Embryonic facial prominence (tissue), 1 donor: ENCODE measurements at regions not wholly inside any gene's neighbourhood (a gene's known extent, or its start where the extent isn't known, plus 50 kb on each side); places are given as distances from the start of the nearest gene placed in this dataset.

Experiments
- DNase-seq: peaks from one replicate; pipeline ENCODE4 v3.0.0-alpha.2; 2016; ENCODE audit errors: extremely low spot score

DNA sequence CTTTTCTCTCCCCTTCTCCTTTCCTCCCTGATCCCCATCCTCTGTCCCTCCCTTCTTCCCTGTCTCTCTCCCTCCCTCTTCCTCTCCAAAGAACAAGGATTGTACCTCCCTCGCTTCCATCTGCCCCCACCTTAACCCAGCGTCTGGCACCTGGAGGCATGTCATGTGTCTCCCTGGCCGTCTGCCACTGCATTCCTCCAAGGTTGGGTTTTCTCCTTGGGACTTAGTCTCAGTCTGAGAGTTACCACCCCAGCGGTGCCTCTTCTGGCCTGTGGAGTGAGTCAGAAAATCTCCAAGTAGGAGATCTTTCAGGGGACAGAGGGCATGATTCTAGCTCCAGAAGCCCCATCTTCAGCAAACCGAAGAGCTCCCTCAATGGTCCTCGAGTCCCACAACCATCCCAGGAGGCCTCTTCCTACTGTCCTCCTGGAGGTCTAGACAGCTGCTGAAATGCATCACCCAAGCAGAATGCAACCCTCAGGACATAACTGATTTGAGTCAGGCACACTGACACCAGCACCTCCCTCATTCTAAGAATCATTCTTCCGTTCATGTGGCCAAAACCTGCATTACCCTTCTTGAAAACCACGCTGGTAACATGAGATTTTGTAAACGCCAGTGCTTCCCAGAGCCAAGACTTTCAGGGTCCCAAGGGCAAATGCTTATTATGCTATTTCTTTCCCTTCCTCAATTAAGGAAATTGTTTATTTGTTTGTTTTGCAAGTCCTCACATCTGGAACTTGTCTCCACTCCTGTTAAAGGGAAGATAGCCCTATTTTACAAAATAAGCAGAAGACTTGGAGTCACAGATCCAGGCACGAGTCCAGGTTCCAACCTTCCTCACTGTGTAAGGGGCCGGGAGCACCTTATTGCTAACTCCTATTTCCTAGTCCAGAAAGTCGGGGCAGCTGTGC, 463.2 kb downstream of the BCL11B start:
- no peak for DNase-seq

GRCh38 chr14:98816195-98816594, 455.8 kb downstream of the BCL11B start:
- no peak for DNase-seq

GRCh38 chr14:98816720-98817119, 455.3 kb downstream of the BCL11B start:
- no peak for DNase-seq

DNA sequence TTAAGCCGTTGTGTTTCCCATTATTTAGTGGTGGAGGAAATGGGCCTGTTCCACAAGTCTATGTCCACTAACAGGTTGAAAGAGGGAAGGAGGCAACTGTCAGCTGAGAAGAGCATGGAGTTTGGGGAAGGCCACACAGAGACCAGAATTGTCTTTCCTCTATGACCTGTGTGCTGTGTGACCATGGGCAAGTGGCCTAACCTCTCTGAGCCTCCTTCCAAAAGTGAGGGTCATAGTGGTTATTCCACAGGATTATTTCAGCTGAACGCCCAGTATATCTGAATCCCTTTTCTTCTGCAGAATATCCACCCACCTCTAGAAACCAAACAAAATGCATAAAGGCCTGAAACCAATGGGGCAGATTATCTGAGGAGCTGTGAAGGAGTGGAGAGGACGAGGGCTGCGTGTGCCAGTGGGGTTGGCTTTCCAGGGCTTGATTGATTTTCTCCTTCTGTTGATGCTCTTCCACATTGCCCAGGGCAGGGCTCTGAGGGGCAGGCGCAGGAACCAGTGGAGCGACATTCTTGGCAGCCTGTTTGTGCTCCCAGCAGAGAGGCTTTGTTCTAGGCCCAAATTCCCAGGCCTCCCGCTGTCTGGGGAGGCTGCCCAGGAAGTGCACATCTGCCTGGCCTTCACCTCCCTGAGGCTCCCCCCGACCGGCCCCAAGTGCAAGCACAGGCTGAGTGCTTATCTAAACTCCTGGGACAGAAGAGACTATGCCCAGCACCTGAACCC, 452.7 kb downstream of the BCL11B start:
- no peak for DNase-seq

- no peak for DNase-seq
These were observed 452.2 kb downstream of the BCL11B start for GRCh38 chr14:98819867-98820206.

GRCh38 chr14:98822917-98823316, 449.1 kb downstream of the BCL11B start:
- DNase-seq = no peak

- DNase-seq = no peak
These were observed 445.4 kb downstream of the BCL11B start for GRCh38 chr14:98826618-98827017.

DNA sequence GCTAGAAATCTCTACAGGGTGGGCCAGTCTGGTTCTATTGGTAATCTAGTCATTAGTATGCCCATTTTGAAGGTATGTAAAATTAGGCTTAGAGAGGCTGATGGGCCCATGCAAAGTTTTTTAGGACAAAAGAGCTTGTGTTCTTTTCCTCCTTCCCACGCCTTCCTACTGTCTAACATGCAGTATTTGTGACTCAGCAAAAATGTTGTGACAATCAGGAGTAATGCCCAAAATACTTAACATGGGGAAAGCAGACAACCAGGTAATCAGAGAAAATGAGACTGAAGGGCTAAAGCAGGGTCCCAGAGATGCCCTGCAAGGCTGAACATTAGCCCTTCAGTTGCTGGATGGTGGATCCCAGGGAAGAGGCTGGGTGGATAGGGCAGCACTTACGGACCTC, 437.9 kb downstream of the BCL11B start:
- no peak for DNase-seq

DNA sequence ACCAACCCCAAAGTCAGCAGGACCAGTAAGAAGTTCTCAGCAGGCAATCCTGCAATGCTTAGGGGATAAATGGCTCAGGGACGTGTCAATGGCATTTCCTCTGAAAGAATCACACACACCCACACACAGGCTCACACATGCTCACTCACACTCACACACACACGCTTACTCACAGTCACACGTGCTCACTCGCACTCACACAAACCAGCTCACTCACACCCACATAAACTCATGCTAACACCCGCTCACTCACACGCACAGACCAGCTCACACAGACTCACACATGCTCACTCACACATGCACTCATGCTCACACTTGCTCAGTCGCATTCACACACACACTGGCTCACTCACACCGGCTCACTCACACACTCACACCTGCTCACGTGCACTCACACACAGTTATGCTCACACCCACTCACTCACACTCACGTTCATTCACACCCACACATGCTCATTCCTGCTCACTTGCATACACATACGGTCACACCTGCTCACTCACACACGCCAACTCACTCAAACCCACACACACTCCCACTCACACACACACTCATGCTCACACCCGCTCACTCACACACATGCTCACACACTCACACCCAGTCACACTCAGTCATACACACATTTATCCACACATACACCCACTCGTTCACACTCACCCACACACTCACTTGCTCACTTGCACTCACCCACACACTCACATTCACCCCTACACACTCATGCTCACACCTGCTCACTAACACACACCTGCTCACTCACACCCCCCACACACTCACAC, 436.8 kb downstream of the BCL11B start:
- DNase-seq = no peak

- no peak for DNase-seq
These were observed 436.2 kb downstream of the BCL11B start for GRCh38 chr14:98835825-98836100.

DNA sequence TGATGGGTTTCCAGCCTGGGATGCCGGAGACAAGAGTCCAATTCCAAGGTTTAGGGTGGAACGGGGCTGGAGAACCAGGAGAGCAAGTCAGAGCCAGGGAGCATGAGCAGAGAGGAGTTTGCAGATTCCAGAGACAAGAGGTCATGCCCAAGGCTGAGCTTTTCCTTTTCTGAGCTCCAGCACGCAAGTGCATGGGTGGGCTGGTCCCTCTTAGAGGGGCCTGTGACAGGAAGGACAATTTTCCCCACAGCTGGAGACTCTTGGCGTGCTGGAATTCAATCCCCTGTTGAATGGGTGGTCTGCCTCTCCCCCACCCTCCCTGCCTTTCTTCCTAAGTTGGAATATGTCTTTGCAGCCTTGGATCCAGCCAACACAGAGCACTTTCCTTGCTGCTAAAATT, 431.9 kb downstream of the BCL11B start:
- DNase-seq = no peak

- DNase-seq = no peak
These were observed 431.5 kb downstream of the BCL11B start for GRCh38 chr14:98840511-98840910.

GRCh38 chr14:98844456-98844855, 427.5 kb downstream of the BCL11B start:
- no peak for DNase-seq

GRCh38 chr14:98847521-98848468, 424.2 kb downstream of the BCL11B start:
- no peak for DNase-seq

DNA sequence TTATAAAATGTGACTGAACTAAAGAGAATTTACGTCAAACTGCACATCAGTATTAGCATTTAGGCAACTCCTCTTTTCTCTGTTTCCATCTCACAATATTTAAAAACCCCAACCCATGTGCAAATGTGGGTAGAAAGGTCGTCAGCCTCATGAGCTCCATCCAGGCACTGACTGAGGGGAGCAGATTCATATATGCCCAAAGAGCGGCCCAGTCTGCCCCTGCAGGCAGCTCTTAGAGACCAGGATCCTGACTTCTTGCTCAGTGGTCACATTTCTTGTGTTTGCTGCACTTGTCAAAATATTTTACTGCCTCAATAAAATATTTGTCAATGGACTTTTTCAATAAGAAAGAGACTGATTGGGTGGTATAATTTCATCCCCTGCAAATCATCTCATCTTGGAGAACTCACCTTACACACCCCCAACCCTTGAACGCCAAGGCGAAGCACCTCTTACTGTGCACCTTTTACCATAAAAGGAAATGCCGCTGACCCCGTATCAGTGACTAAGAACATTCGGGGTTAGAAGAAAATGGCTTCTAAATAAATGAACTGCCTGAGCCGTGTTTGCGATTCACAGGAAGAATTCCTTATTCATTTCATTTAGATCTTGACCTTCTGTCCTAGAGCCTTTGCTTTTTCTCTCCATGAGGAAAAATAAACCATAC, 418.8 kb downstream of the BCL11B start:
- no peak for DNase-seq

DNA sequence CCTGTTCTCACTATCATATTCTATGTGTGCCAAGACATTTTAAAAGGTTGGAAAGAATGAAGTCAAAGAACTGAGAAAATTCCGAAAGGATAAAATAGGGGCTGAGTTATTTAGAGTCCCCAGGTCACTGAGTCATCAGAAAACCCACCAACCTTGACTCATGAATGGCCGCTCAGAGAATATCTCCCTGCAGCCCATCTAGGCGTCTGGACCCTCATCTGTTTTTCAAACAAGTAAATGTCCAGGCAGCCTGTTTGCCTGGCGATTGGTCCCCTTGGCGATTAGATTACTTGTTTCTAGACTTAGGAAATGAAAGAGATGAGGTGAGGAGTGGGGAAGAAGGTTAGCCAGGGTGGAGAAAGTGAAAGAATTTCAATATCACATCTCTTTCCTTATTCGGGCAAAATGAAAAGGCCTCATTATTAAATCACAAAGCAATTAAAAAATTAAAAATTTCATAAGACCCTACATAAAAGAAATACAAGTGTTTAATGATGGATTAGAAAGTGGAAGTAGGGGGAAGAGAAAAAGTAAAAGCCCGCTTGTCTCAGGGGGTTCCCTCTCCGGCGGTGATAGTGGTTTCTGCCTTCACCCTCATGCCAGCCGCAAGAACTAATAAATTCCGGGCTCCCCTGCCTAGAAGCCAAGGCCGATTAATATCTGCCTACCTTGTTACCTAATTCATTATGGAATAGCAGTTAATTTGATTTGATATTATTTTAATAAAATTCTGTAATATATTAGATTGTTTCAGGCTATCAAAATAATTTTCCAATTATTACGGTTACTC, 415.9 kb downstream of the BCL11B start:
- no peak for DNase-seq

GRCh38 chr14:98858158-98858557, 413.8 kb downstream of the BCL11B start:
- no peak for DNase-seq

GRCh38 chr14:98858561-98858960, 413.4 kb downstream of the BCL11B start:
- no peak for DNase-seq

DNA sequence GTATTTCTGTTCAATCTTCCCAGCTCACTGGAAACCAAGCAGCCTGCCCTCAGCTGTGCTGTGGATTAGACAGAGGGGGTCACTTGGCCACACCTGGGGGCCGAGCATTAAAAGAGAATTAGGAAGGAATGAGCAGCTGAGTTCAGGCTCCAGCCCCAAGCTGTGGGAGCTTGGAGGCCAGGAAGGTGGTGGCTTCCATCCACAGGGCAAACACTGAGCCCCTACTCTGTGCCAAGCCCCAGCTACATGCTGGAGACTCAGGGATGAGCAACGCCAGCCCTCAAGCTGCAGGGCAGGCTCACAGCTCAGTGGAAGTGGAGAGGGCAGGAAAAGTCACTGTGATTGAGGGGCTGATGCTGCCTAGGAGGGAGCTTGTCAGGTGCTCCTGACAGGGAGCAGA, 412.7 kb downstream of the BCL11B start:
- DNase-seq = no peak

DNA sequence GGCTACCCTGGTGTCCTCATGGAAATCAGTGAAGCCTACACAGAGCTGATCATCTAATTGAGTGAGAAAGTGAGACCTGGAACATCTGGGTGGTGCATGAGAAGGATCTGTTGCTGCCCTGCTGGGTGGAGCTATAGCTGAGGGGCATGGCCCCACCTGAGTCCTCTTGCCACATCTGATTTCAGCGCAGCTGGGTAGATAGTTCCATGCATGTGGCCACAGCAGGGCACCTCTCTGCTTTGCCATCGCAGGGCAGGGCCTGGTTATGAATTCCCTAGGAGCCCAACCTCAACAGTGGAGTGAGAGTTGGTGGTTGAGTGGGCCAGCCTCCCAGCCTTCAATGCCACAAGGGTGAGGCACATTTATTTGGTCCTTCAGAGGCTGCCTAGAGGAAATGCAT, 407.8 kb downstream of the BCL11B start:
- DNase-seq = no peak
